Small intestine (tissue), 7 donors: ENCODE measurements at regions not wholly inside any gene's neighbourhood (a gene's known extent, or its start where the extent isn't known, plus 50 kb on each side); places are given as distances from the start of the nearest gene placed in this dataset.

Experiments
- DNase-seq, 2 donors: peaks; one replicate each; pipeline versions ENCODE4 v3.0.0 to v3.0.0-alpha.2; 2013
- FAIRE-seq: peaks from 2 replicates; lab custom pipeline; 2012; peaks lifted over from hg19 to GRCh38; lab: Jason Lieb, UNC
- H3K27ac ChIP-seq, 3 donors: one replicate each; pipeline ENCODE4 v1.5.1; 2013; ENCODE audit warnings: low read length in 2 of 3, mild to moderate bottlenecking in 2 of 3, control low read depth in 1 of 3, inconsistent platforms in 1 of 3, low read depth in 1 of 3, moderate library complexity in 1 of 3
- H3K27me3 ChIP-seq, 3 donors: one replicate each; pipeline ENCODE4 v1.6.1; 2013; ENCODE audit warnings: low read length in 3 of 3, inconsistent platforms in 1 of 3; ENCODE audit not compliant: control insufficient read depth in 3 of 3, insufficient read depth in 3 of 3
- H3K36me3 ChIP-seq, 3 donors: one replicate each; pipeline ENCODE4 v1.6.1; 2013; ENCODE audit warnings: low read length in 3 of 3, inconsistent platforms in 1 of 3, low read depth in 1 of 3, mild to moderate bottlenecking in 1 of 3, moderate library complexity in 1 of 3; ENCODE audit not compliant: control insufficient read depth in 3 of 3, insufficient read depth in 2 of 3
- H3K4me1 ChIP-seq, 3 donors: one replicate each; pipeline ENCODE4 v1.6.1; 2013; ENCODE audit warnings: low read length in 2 of 3, inconsistent platforms in 1 of 3, low read depth in 1 of 3, mild to moderate bottlenecking in 1 of 3, moderate library complexity in 1 of 3; ENCODE audit not compliant: control insufficient read depth in 3 of 3, insufficient read depth in 2 of 3
- H3K4me3 ChIP-seq, 3 donors: one replicate each; pipeline ENCODE4 v1.5.1; 2013; ENCODE audit warnings: low read length in 3 of 3, control low read depth in 1 of 3, inconsistent platforms in 1 of 3, low read depth in 1 of 3, mild to moderate bottlenecking in 1 of 3, moderate library complexity in 1 of 3
- H3K9me3 ChIP-seq, 2 donors: one replicate each; pipeline ENCODE4 v1.6.1; 2013; ENCODE audit warnings: low read depth in 1 of 2, low read length in 1 of 2; ENCODE audit not compliant: control insufficient read depth in 2 of 2, insufficient read depth in 1 of 2
- WGBS, 3 donors: extraction: QIAGEN DNeasy Blood & Tissue Kit; methylation state at CpG; one replicate each; pipeline ENCODE4 v1.1.7; 2013; 5-methylcytosine and 5-hydroxymethylcytosine counted together
- donor health status: healthy with polysubstance abuse.
- donor health status: control.
- donor health status: control.
- donor health status: Bipolar disorder and iron deficiency.
- donor health status: healthy.

GRCh38 chr10:89129911-89130310 lies 77.2 kb downstream of the CH25H start:
- DNase-seq (no peak), FAIRE-seq (no peak)
- no peaks in the 10 kb centered on the region for H3K27me3 ChIP-seq
- no peak overlapping the region for H3K4me3 ChIP-seq
- H3K9me3 ChIP-seq, result no peaks in the 10 kb centered on the region
- no peaks in the 10 kb centered on the region for H3K36me3 ChIP-seq
- WGBS, 3 donors, result 73 to 79% (median 78%) methylated on average over 4 of the region's 4 CpGs
- no peaks in the 10 kb centered on the region for H3K4me1 ChIP-seq
- H3K27ac ChIP-seq, result no peak overlapping the region

- no peak for FAIRE-seq
- no peaks in the 10 kb centered on the region for H3K9me3 ChIP-seq
- no peak overlapping the region for H3K4me3 ChIP-seq
- no peaks in the 10 kb centered on the region for H3K36me3 ChIP-seq
- H3K27ac ChIP-seq, result peak overlapping the region in 1 of 3 donors; percentile 58
- 46 to 59% (median 47%) methylated on average over 4 of the region's 4 CpGs for WGBS, 3 donors
- DNase-seq, result no peak
- H3K4me1 ChIP-seq, result no peaks in the 10 kb centered on the region
- peaks cover 0 to 4% (median 0%) of the 10 kb centered on the region in 3 donors for H3K27me3 ChIP-seq
Observed at GRCh38 chr10:89122433-89123051, 84.6 kb downstream of the CH25H start.

- Histone ChIP-seq H3K36me3 (no peaks in the 10 kb centered on the region), H3K4me1 (no peaks in the 10 kb centered on the region), H3K27ac (no peak overlapping the region), H3K27me3 (peaks cover 0 to 4% (median 0%) of the 10 kb centered on the region in 3 donors), H3K4me3 (no peak overlapping the region), H3K9me3 (no peaks in the 10 kb centered on the region)
- DNase-seq (no peak), FAIRE-seq (no peak)
Observed at GRCh38 chr10:89121764-89122020, 85.4 kb downstream of the CH25H start.

GRCh38 chr10:89120931-89121763 lies 86.0 kb downstream of the CH25H start:
- no peak for FAIRE-seq
- 81 to 91% (median 84%) methylated on average over 5 of the region's 5 CpGs for WGBS, 3 donors
- H3K4me3 ChIP-seq, result no peak overlapping the region
- H3K27me3 ChIP-seq, result peaks cover 0 to 4% (median 0%) of the 10 kb centered on the region in 3 donors
- H3K36me3 ChIP-seq, result no peaks in the 10 kb centered on the region
- no peaks in the 10 kb centered on the region for H3K4me1 ChIP-seq
- no peak overlapping the region for H3K27ac ChIP-seq
- no peaks in the 10 kb centered on the region for H3K9me3 ChIP-seq
- DNase-seq, result no peak

GRCh38 chr10:89119651-89120050 lies 87.5 kb downstream of the CH25H start:
- Histone ChIP-seq H3K4me3 (no peak overlapping the region), H3K27me3 (peaks cover 0 to 4% (median 0%) of the 10 kb centered on the region in 3 donors), H3K4me1 (no peaks in the 10 kb centered on the region), H3K27ac (no peak overlapping the region), H3K36me3 (no peaks in the 10 kb centered on the region), H3K9me3 (no peaks in the 10 kb centered on the region)
- no peak for DNase-seq
- 95 to 100% (median 98%) methylated on average over 1 of the region's 1 CpG for WGBS, 3 donors
- no peak for FAIRE-seq

GRCh38 chr10:89118091-89118490 lies 89.0 kb downstream of the CH25H start:
- Histone ChIP-seq H3K27me3 (peaks cover 0 to 4% (median 0%) of the 10 kb centered on the region in 3 donors), H3K4me3 (no peak overlapping the region), H3K27ac (no peak overlapping the region), H3K9me3 (no peaks in the 10 kb centered on the region), H3K36me3 (no peaks in the 10 kb centered on the region), H3K4me1 (no peaks in the 10 kb centered on the region)
- DNase-seq, result no peak
- FAIRE-seq, result no peak
- WGBS, 3 donors, result 9 to 76% (median 74%) methylated on average over 1 of the region's 1 CpG

- H3K27ac ChIP-seq, result no peak overlapping the region
- 93 to 97% (median 94%) methylated on average over 9 of the region's 9 CpGs for WGBS, 3 donors
- no peak for FAIRE-seq
Observed at GRCh38 chr10:89115876-89116627, 91.1 kb downstream of the CH25H start.

GRCh38 chr10:89114846-89115625 lies 92.1 kb downstream of the CH25H start:
- no peak overlapping the region for H3K4me3 ChIP-seq
- no peaks in the 10 kb centered on the region for H3K4me1 ChIP-seq
- FAIRE-seq (no peak), DNase-seq (no peak)
- H3K27me3 ChIP-seq, result peaks cover 0 to 4% (median 0%) of the 10 kb centered on the region in 3 donors
- H3K9me3 ChIP-seq, result no peaks in the 10 kb centered on the region
- 79 to 94% (median 86%) methylated on average over 1 of the region's 1 CpG for WGBS, 3 donors
- no peaks in the 10 kb centered on the region for H3K36me3 ChIP-seq
- H3K27ac ChIP-seq, result no peak overlapping the region

More at GRCh38 chr10:89115876-89116627, 91.1 kb downstream of the CH25H start:
- Histone ChIP-seq H3K4me1 (no peaks in the 10 kb centered on the region), H3K4me3 (no peak overlapping the region), H3K27me3 (peaks cover 0 to 4% (median 0%) of the 10 kb centered on the region in 3 donors), H3K36me3 (no peaks in the 10 kb centered on the region), H3K9me3 (no peaks in the 10 kb centered on the region)
- DNase-seq, result no peak
